Tibial artery (tissue), 4 donors: ENCODE measurements at regions not wholly inside any gene's neighbourhood (a gene's known extent, or its start where the extent isn't known, plus 50 kb on each side); places are given as distances from the start of the nearest gene placed in this dataset.

ENCODE experiments used
- DNase-seq, 2 donors: peaks; one replicate each; pipeline ENCODE4 v3.0.0-alpha.2; 2019
- H3K27ac ChIP-seq, 2 donors: fragments of 200-600 bp; sonication (generic) in 1 of 2; 1 replicate in 1 of 2; 2 replicates in 1 of 2; pipeline ENCODE4 v1.5.1; 2018 to 2019; ENCODE audit warnings: mild to moderate bottlenecking in 1 of 2
- H3K27me3 ChIP-seq, 2 donors: fragments of 200-600 bp; sonication (generic) in 1 of 2; one replicate each; pipeline versions ENCODE4 v1.5.1 to v1.6.0; 2016 to 2019
- H3K36me3 ChIP-seq, 3 donors: fragments of 200-600 bp; sonication (generic) in 2 of 3; one replicate each; pipeline ENCODE4 v1.5.1; 2016 to 2019; ENCODE audit warnings: mild to moderate bottlenecking in 2 of 3
- H3K4me1 ChIP-seq, 4 donors: fragments of 200-600 bp; sonication (generic) in 2 of 4; 1 replicate in 3 of 4; 2 replicates in 1 of 4; pipeline ENCODE4 v1.5.1; 2016 to 2019
- H3K4me3 ChIP-seq, 2 donors: fragments of 200-600 bp; sonication (generic) in 1 of 2; 1 replicate in 1 of 2; 2 replicates in 1 of 2; pipeline ENCODE4 v1.5.1; 2018 to 2019; ENCODE audit warnings: mild to moderate bottlenecking in 2 of 2
- H3K9me3 ChIP-seq, 3 donors: fragments of 200-600 bp; sonication (generic) in 1 of 3; one replicate each; pipeline ENCODE4 v1.5.1; 2016 to 2019
- CTCF ChIP-seq, 2 experiments: fragments of 200-600 bp in 1 of 2; fragments of 450-650 bp in 1 of 2; IDR thresholded peaks; one replicate each; pipeline ENCODE4 v1.5.1; 2017 to 2019; ENCODE audit warnings: antibody characterized with exemption in 2 of 2, mild to moderate bottlenecking in 1 of 2, moderate library complexity in 1 of 2
- intact Hi-C: fragments of 100-400 bp; cut with DNase I; formaldehyde crosslinking; loops from one replicate; pipeline ENCODE4 v1.15.0; 2023; ENCODE audit warnings: low total_unique reads

GRCh38 chr14:34328178-34328577, 133.9 kb downstream of the SPTSSA start:
- Histone ChIP-seq H3K4me1 (peaks cover 0 to 4% (median 0%) of the 10 kb centered on the region in 4 donors), H3K4me3 (no peak overlapping the region), H3K27me3 (no peaks in the 10 kb centered on the region), H3K27ac (no peak overlapping the region), H3K9me3 (no peaks in the 10 kb centered on the region), H3K36me3 (no peaks in the 10 kb centered on the region)
- intact Hi-C loops = no loop called here
- DNase-seq = no peak
- no peak for TF ChIP-seq CTCF (IDR thresholded peaks at IDR 0.05)

GRCh38 chr14:34325493-34325892, 136.5 kb downstream of the SPTSSA start:
- H3K4me3 ChIP-seq = no peak overlapping the region
- H3K4me1 ChIP-seq = peaks cover 0 to 4% (median 0%) of the 10 kb centered on the region in 4 donors
- H3K9me3 ChIP-seq = no peaks in the 10 kb centered on the region
- no peaks in the 10 kb centered on the region for H3K36me3 ChIP-seq
- no peak for TF ChIP-seq CTCF (IDR thresholded peaks at IDR 0.05)
- DNase-seq = no peak
- no peak overlapping the region for H3K27ac ChIP-seq
- intact Hi-C loops = no loop called here
- no peaks in the 10 kb centered on the region for H3K27me3 ChIP-seq

GRCh38 chr14:34324363-34324795, 137.7 kb downstream of the SPTSSA start:
- no peaks in the 10 kb centered on the region for H3K9me3 ChIP-seq
- no peak for DNase-seq
- TF ChIP-seq CTCF (IDR thresholded peaks at IDR 0.05) = peak in 1 of 2 experiments; percentile 46
- H3K36me3 ChIP-seq = no peaks in the 10 kb centered on the region
- intact Hi-C loops = no loop called here
- no peaks in the 10 kb centered on the region for H3K27me3 ChIP-seq
- H3K4me3 ChIP-seq = no peak overlapping the region
- peaks cover 0 to 3% (median 0%) of the 10 kb centered on the region in 4 donors for H3K4me1 ChIP-seq
- no peak overlapping the region for H3K27ac ChIP-seq

- Histone ChIP-seq H3K27me3 (no peaks in the 10 kb centered on the region), H3K9me3 (no peaks in the 10 kb centered on the region), H3K36me3 (no peaks in the 10 kb centered on the region), H3K4me1 (no peaks in the 10 kb centered on the region), H3K4me3 (no peak overlapping the region), H3K27ac (no peak overlapping the region)
- intact Hi-C loops = no loop called here
- TF ChIP-seq CTCF (IDR thresholded peaks at IDR 0.05) = peak in 1 of 2 experiments; percentile 51
- peak in 1 of 2 donors; percentile 34 for DNase-seq
These were observed 139.1 kb downstream of the SPTSSA start for GRCh38 chr14:34322940-34323418.

- DNase-seq = no peak
These were observed 142.9 kb downstream of the SPTSSA start for GRCh38 chr14:34319140-34319539.

More at GRCh38 chr14:34319140-34319539, 142.9 kb downstream of the SPTSSA start:
- TF ChIP-seq CTCF (IDR thresholded peaks at IDR 0.05) = no peak
- no peak overlapping the region for H3K4me3 ChIP-seq
- intact Hi-C loops = no loop called here
- H3K27ac ChIP-seq = no peak overlapping the region
- H3K4me1 ChIP-seq = no peaks in the 10 kb centered on the region
- H3K9me3 ChIP-seq = no peaks in the 10 kb centered on the region
- H3K36me3 ChIP-seq = no peaks in the 10 kb centered on the region
- no peaks in the 10 kb centered on the region for H3K27me3 ChIP-seq
